ENCODE measurements at regions not wholly inside any gene's neighbourhood (a gene's known extent, or its start where the extent isn't known, plus 50 kb on each side); places are given as distances from the start of the nearest gene placed in this dataset.

GRCh38 chrX:124524852-124525251 lies 178.5 kb downstream of the SH2D1A start:
- Histone ChIP-seq H3K4me1 (ENCODE audit: insufficient read depth, low read length) (no peaks in the 10 kb centered on the region), H3K27me3 (ENCODE audit: control insufficient read depth in 1 of 2, insufficient read depth in 2 of 2, low read length in 2 of 2) (no peaks in the 10 kb centered on the region), H3K4me3 (ENCODE audit: low read length) (no peak overlapping the region), H3K27ac (ENCODE audit: low read depth in 1 of 2, low read length in 2 of 2) (no peak overlapping the region), H3K36me3 (ENCODE audit: insufficient read depth, low read length) (no peaks in the 10 kb centered on the region), H3K9me3 (ENCODE audit: control insufficient read depth in 1 of 2, insufficient read depth in 1 of 2, low read length in 2 of 2) (no peaks in the 10 kb centered on the region)
- Mint-ChIP-seq H3K27me3 (no peaks in the 10 kb centered on the region), H3K4me1 (ENCODE audit: low read depth) (no peaks in the 10 kb centered on the region), H3K9me3 (no peaks in the 10 kb centered on the region), H3K27ac (no peak overlapping the region), H3K4me3 (no peak overlapping the region), H3K36me3 (ENCODE audit: low read depth) (peaks cover 35% of the 10 kb centered on the region)
- intact Hi-C loops (cut with DNase I, micrococcal nuclease) = no loop called here
- ChIA-PET CTCF (no interaction called here), POLR2A (no interaction called here)
- DNase-seq (no peak), ATAC-seq (ENCODE audit: poor library complexity) (no peak)
- no peak for TF ChIP-seq CTCF (IDR thresholded peaks at IDR 0.05)

DNA sequence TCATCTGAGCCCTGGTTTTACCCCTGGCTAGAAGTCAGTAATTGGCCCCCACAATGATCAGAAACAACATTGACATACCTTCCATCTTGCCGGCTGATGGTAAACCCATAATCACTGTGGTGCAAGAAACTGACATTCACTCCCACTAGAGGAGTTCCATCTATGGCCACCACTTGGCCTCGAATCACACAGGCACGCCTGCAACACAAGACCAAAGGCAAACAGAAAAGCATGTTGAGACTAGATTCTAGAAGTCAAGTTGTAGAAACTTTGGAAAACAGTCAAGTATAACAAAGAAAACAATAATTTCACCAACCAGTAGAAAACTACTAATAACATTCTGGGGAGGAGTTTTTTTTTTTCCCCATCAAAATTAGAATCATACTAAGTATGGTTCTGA lies 183.4 kb downstream of the SH2D1A start:
- Histone ChIP-seq H3K4me3 (ENCODE audit: low read length) (no peak overlapping the region), H3K36me3 (ENCODE audit: insufficient read depth, low read length) (no peaks in the 10 kb centered on the region), H3K4me1 (ENCODE audit: insufficient read depth, low read length) (no peaks in the 10 kb centered on the region), H3K9me3 (ENCODE audit: control insufficient read depth in 1 of 2, insufficient read depth in 1 of 2, low read length in 2 of 2) (no peaks in the 10 kb centered on the region), H3K27ac (ENCODE audit: low read depth in 1 of 2, low read length in 2 of 2) (no peak overlapping the region), H3K27me3 (ENCODE audit: control insufficient read depth in 1 of 2, insufficient read depth in 2 of 2, low read length in 2 of 2) (no peaks in the 10 kb centered on the region)
- intact Hi-C loops (cut with DNase I, micrococcal nuclease) = no loop called here
- no peak overlapping the region for H3K27ac Mint-ChIP-seq
- H3K36me3 Mint-ChIP-seq (ENCODE audit: low read depth) = peaks cover 12% of the 10 kb centered on the region
- H3K27me3 Mint-ChIP-seq = no peaks in the 10 kb centered on the region
- DNase-seq (no peak), ATAC-seq (ENCODE audit: poor library complexity) (no peak)
- H3K4me3 Mint-ChIP-seq = no peak overlapping the region
- no peaks in the 10 kb centered on the region for H3K4me1 Mint-ChIP-seq (ENCODE audit: low read depth)
- TF ChIP-seq CTCF (IDR thresholded peaks at IDR 0.05) = no peak
- no peaks in the 10 kb centered on the region for H3K9me3 Mint-ChIP-seq
- POLR2A ChIA-PET = no interaction called here
- CTCF ChIA-PET = no interaction called here

- H3K9me3 ChIP-seq (ENCODE audit: control insufficient read depth in 1 of 2, insufficient read depth in 1 of 2, low read length in 2 of 2) = no peaks in the 10 kb centered on the region
- TF ChIP-seq CTCF (IDR thresholded peaks at IDR 0.05) = no peak
- intact Hi-C loops (cut with DNase I, micrococcal nuclease) = no loop called here
- H3K27me3 Mint-ChIP-seq = no peaks in the 10 kb centered on the region
- no peaks in the 10 kb centered on the region for H3K9me3 Mint-ChIP-seq
- H3K4me1 ChIP-seq (ENCODE audit: insufficient read depth, low read length) = no peaks in the 10 kb centered on the region
- no peak for DNase-seq
- H3K4me3 Mint-ChIP-seq = no peak overlapping the region
- ChIA-PET POLR2A (no interaction called here), CTCF (no interaction called here)
- no peaks in the 10 kb centered on the region for H3K27me3 ChIP-seq (ENCODE audit: control insufficient read depth in 1 of 2, insufficient read depth in 2 of 2, low read length in 2 of 2)
- no peaks in the 10 kb centered on the region for H3K4me1 Mint-ChIP-seq (ENCODE audit: low read depth)
- no peak overlapping the region for H3K4me3 ChIP-seq (ENCODE audit: low read length)
- H3K27ac ChIP-seq (ENCODE audit: low read depth in 1 of 2, low read length in 2 of 2) = no peak overlapping the region
- ATAC-seq (ENCODE audit: poor library complexity) = no peak
- no peaks in the 10 kb centered on the region for H3K36me3 ChIP-seq (ENCODE audit: insufficient read depth, low read length)
- H3K27ac Mint-ChIP-seq = no peak overlapping the region
- H3K36me3 Mint-ChIP-seq (ENCODE audit: low read depth) = peaks cover 12% of the 10 kb centered on the region
These were observed 184.4 kb downstream of the SH2D1A start for GRCh38 chrX:124530803-124531202.
